Colon (tissue), 2 donors: ENCODE measurements at regions not wholly inside any gene's neighbourhood (a gene's known extent, or its start where the extent isn't known, plus 50 kb on each side); places are given as distances from the start of the nearest gene placed in this dataset.

Experiments
- FAIRE-seq: peaks from 2 replicates; lab custom pipeline; 2012; peaks lifted over from hg19 to GRCh38; lab: Jason Lieb, UNC
- donor health status: control.
- donor health status: control.

- FAIRE-seq: no peak
Measured at GRCh38 chr7:17239046-17239445, 59.4 kb upstream of the AHR start.

GRCh38 chr7:17239683-17240521 lies 58.5 kb upstream of the AHR start:
- no peak for FAIRE-seq

DNA sequence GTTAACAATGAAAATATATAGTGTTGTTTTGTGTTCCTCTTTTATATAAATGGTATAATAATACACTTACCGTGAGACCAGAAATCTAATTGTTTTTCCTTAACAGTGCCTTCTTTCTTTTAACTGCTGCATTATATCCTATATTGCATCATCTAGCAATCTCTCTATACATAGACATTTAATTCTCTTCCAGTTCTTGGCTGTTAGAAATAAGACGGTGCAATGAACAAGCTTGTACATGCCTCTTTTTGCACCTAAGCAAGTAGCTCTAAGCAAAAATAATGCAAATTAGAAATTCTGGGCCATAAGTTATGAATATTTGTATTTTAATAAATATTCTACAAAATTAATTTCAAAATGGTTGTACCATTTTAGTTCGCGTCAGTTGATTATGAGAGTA lies 55.9 kb upstream of the AHR start:
- FAIRE-seq: no peak

DNA sequence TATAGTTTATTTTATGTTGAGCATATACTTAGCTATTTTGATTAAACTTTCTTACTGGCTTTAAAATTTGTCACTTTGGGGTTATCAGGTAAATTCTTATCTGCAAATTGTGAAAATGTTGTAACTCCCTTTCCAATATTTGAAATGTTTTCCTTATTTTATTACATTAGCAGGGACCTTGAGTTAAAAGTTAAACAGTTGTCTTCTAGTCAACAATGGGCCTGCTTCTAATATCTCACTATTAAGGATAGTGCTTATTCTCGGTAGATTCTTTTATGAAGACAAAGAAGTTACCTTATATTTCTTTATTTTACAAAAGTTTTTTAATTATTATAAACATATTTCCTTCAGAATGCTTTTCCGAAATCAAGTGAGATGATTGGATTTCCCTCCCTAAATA lies 53.7 kb upstream of the AHR start:
- no peak for FAIRE-seq

- no peak for FAIRE-seq
Measured at GRCh38 chr7:17247357-17247756, 51.1 kb upstream of the AHR start.

DNA sequence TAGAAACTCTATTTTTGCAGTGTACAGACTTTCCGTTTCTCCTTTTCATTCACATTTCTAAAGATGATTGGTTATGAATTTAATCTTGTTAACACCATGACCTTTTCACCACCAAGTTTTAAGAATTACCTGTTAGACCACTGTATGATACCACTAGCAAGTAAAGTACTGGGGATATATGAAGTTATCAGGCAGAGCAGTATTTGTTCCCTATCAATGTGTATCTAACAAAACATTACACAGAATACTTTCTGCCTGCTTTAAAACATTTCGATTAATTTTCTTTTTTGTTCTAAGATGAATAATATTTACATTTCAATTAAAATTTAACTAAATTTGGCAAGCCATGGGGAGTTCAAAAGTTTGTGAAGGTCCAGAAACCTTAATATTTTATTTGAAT lies 49.9 kb upstream of the AHR start:
- FAIRE-seq: no peak
